Kidney epithelial cell (primary cell): ENCODE measurements at regions not wholly inside any gene's neighbourhood (a gene's known extent, or its start where the extent isn't known, plus 50 kb on each side); places are given as distances from the start of the nearest gene placed in this dataset.

Source experiments
- DNase-seq: peaks from one replicate; pipeline ENCODE4 v3.0.0-alpha.2; 2010; ENCODE audit warnings: low read depth
- H3K27me3 ChIP-seq: 2 replicates; pipeline ENCODE4 v1.6.0; 2011; ENCODE audit warnings: low read length; ENCODE audit not compliant: control insufficient read depth, insufficient read depth
- H3K36me3 ChIP-seq: 2 replicates; pipeline ENCODE4 v1.5.1; 2011; ENCODE audit warnings: low read length; ENCODE audit not compliant: control insufficient read depth, insufficient read depth
- H3K4me3 ChIP-seq: 2 replicates; pipeline ENCODE4 v1.5.1; 2011; ENCODE audit warnings: low read depth, mild to moderate bottlenecking, control low read depth, low read length
- TF ChIP-seq, protein P1 (sequence below): IDR thresholded peaks from 2 replicates; pipeline ENCODE4 v1.5.1; 2011; ENCODE audit warnings: mild to moderate bottlenecking, moderate library complexity, low read length, control low read depth, inconsistent platforms; ENCODE audit not compliant: insufficient read depth, poor library complexity, severe bottlenecking

DNA sequence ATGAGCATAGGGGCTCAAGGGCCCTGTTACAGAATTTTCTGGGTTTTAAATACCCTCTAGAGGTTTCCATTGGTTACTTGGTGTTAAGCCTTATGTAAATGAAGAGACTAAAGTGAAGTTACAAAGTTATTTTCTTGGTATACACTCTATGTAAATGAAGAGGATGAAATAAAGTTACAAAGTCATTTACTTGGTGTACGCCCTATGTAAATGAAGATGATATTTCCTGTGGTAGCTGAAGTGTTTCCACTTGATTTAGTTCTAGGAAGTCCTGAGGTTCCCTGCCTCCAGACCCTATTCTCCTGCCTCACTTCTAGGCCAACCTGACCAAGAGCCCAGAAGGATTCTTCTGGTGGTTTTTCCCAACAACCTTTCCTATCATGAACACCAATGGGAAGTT is 126.1 kb downstream of the SPTSSA start:
- Histone ChIP-seq H3K36me3 (no peaks in the 10 kb centered on the region), H3K27me3 (no peaks in the 10 kb centered on the region), H3K4me3 (no peak overlapping the region)
- TF ChIP-seq, protein P1, sequence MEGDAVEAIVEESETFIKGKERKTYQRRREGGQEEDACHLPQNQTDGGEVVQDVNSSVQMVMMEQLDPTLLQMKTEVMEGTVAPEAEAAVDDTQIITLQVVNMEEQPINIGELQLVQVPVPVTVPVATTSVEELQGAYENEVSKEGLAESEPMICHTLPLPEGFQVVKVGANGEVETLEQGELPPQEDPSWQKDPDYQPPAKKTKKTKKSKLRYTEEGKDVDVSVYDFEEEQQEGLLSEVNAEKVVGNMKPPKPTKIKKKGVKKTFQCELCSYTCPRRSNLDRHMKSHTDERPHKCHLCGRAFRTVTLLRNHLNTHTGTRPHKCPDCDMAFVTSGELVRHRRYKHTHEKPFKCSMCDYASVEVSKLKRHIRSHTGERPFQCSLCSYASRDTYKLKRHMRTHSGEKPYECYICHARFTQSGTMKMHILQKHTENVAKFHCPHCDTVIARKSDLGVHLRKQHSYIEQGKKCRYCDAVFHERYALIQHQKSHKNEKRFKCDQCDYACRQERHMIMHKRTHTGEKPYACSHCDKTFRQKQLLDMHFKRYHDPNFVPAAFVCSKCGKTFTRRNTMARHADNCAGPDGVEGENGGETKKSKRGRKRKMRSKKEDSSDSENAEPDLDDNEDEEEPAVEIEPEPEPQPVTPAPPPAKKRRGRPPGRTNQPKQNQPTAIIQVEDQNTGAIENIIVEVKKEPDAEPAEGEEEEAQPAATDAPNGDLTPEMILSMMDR, result no peak
- no peak for DNase-seq

DNA sequence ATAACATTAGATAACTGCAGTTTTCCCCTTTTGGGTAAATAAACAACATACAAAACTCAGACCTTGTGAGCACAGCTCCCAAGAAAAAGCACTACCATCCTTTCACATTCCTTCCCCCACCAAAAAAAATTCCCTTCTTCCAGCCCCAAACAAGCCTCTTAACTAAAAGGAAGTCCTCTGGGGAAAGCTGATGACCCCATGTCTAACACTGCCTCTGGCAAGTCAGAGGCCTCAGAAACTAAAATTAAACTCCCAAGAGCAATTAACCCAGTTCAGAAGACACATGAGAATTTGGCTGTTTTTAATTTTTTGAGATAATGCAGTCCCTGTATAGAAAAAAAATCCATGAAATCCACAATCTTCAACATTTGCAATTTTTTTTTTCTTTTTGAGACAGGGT is 127.7 kb downstream of the SPTSSA start:
- Histone ChIP-seq H3K27me3 (no peaks in the 10 kb centered on the region), H3K4me3 (no peak overlapping the region), H3K36me3 (no peaks in the 10 kb centered on the region)
- TF ChIP-seq, protein P1, result no peak
- no peak for DNase-seq

DNA sequence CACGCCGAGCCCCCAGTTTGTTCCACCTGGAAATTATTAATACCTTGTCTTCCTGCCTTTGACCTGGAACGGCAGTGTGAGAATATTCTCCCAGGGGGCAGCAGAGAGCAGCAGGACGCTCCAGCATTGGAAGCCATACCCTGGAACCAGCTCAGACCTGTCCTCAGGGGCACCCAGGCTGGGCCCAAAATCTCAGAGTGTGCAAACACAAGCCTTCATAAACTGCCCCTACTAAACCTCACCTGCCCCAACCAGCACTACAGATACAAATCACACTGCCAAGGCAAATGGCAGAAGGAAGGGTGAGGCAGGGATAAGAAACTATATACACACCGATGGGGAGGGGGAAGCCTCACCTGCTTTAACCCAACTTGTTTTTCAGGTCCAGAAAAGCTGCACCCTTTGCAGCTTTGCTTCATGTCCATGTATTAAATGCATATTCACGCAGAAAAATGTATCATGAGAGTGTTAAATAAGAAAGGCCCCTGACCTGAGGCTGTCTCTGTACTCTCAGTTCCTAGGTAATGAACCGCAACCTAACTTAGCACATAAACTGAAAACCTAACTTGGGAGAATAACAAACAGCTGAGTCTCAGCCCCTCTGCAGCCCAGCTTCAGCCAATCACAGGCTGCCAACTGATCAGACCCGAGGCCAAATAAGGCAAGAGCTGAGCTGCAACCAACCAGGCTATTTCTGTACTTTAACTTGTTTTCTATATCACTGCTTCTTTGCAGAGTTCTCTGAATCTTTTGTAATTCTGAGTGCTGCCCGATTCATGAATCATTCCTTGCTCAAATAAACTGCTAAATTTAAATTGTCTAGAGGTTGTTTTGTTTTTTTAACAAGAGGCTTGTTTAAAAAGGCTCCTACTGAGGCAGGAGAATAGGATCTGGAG is 130.1 kb downstream of the SPTSSA start:
- DNase-seq, result no peak
- no peak overlapping the region for H3K4me3 ChIP-seq
- TF ChIP-seq, protein P1, result peak; percentile 78
- no peaks in the 10 kb centered on the region for H3K36me3 ChIP-seq
- H3K27me3 ChIP-seq, result no peaks in the 10 kb centered on the region

DNA sequence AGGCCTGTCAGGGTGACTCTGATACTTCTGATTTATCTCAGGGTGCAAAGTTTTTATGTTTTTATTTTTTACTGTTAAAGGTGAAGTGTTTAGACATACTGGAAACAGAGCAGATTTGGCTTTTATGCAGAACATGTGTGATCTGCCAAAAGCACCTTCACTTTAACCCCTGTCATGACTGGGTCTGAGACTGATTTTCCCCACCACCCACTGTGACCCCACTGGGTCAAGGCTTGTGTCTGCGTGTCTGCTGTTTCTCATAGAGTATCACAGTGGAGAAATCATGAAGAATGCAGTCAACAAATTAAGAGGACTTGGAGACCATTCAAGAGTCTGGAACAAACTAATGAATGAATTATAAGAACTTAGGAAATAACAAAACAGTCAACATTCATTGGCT is 131.2 kb downstream of the SPTSSA start:
- TF ChIP-seq, protein P1, result no peak
- H3K4me3 ChIP-seq, result no peak overlapping the region
- no peaks in the 10 kb centered on the region for H3K27me3 ChIP-seq
- DNase-seq, result no peak
- no peaks in the 10 kb centered on the region for H3K36me3 ChIP-seq

DNA sequence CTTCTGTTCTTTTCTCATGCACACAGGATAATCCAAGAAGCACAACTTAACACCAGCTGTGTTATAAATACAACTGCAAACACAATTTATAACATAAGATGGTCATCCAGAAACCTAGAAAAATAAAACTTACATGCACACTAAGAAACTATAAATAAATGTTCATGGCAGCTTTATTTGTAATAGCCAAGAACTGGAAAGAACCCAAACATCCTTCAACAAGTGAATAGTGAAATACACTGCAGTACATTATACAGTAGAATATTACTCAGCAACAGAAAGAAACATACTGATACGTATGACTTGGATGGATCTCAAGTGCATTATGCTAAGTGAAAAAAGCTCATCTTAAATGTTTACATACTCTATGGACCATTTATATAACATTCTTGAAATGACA is 132.7 kb downstream of the SPTSSA start:
- Histone ChIP-seq H3K4me3 (no peak overlapping the region), H3K36me3 (no peaks in the 10 kb centered on the region), H3K27me3 (no peaks in the 10 kb centered on the region)
- no peak for DNase-seq
- TF ChIP-seq, protein P1, result no peak

DNA sequence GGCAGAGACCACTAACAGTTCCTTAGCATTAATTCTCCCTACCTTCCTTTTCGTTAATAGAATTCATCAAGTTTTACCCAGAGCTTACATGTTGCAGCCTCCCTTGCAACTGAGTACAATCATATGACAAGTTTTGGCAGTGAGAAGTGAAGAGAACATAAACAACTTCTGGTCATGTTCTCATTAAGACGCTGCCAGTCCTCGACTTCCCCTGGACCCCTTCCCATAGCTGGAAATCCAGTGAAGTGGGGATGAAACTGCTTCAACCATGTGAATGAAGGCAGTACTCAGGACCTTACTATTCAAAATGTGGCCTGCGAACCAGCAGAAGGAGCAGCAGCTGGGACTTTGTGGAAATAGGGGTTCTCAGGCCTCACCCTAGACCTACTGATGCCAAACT is 133.9 kb downstream of the SPTSSA start:
- Histone ChIP-seq H3K36me3 (no peaks in the 10 kb centered on the region), H3K27me3 (no peaks in the 10 kb centered on the region), H3K4me3 (no peak overlapping the region)
- no peak for DNase-seq
- TF ChIP-seq, protein P1, result no peak
